SK-N-SH (cell line): ENCODE measurements at regions not wholly inside any gene's neighbourhood (a gene's known extent, or its start where the extent isn't known, plus 50 kb on each side); places are given as distances from the start of the nearest gene placed in this dataset.

ENCODE experiments used
- CTCF ChIA-PET: fragments of 300-600, 350-600 bp; formaldehyde crosslinking; extraction: SDS; loops from one replicate; lab custom pipeline; 2021; lab: Yijun Ruan, JAX
- POLR2A ChIA-PET: fragments of 350-600 bp; sonication (Branson Sonifier 250); formaldehyde crosslinking; extraction: SDS; loops from one replicate; lab custom pipeline; 2020; ENCODE audit warnings: antibody characterized with exemption, inconsistent platforms; lab: Yijun Ruan, JAX
- DNase-seq: peaks from one replicate; pipeline ENCODE4 v3.0.0; 2012
- H2AFZ ChIP-seq: fragments of 200-600 bp; sonication (generic); 2 replicates; pipeline ENCODE4 v1.8.1; 2016; ENCODE audit warnings: antibody characterized with exemption, mild to moderate bottlenecking, low read depth
- H3F3A ChIP-seq: fragments of 200-600 bp; sonication (generic); replicated peaks from 2 replicates; pipeline ENCODE3; 2016; ENCODE audit warnings: antibody characterized with exemption, mild to moderate bottlenecking; ENCODE audit not compliant: insufficient read depth
- H3K27ac ChIP-seq, 2 experiments: fragments of 200-500 bp in 1 of 2; fragments of 200-600 bp in 1 of 2; sonication (Bioruptor generic) in 1 of 2; sonication (generic), shearing (Covaris generic) in 1 of 2; 2 replicates each; pipeline versions ENCODE4 v1.5.1 to v1.6.1; 2014 to 2016; ENCODE audit warnings: low read depth in 2 of 2, inconsistent platforms in 1 of 2, low read length in 1 of 2, mild to moderate bottlenecking in 1 of 2, mixed read lengths in 1 of 2
- H3K27me3 ChIP-seq: fragments of 200-600 bp; sonication (generic), shearing (Covaris generic); 2 replicates; pipeline ENCODE4 v1.6.1; 2016; ENCODE audit warnings: mixed run types; ENCODE audit not compliant: insufficient read depth
- H3K36me3 ChIP-seq, 2 experiments: fragments of 200-500 bp in 1 of 2; fragments of 200-600 bp in 1 of 2; sonication (Bioruptor generic) in 1 of 2; sonication (generic) in 1 of 2; replicated peaks in 1 of 2; 2 replicates each; pipeline versions ENCODE3 to v1.5.1; 2014 to 2016; ENCODE audit warnings: low read length in 1 of 2, mild to moderate bottlenecking in 1 of 2; ENCODE audit not compliant: insufficient read depth in 2 of 2, control insufficient read depth in 1 of 2
- H3K4me1 ChIP-seq, 2 experiments: fragments of 200-500 bp in 1 of 2; fragments of 200-600 bp in 1 of 2; sonication (Bioruptor generic) in 1 of 2; sonication (generic), shearing (Covaris generic) in 1 of 2; 2 replicates each; pipeline versions ENCODE4 v1.5.1 to v1.6.1; 2014 to 2016; ENCODE audit warnings: low read depth in 1 of 2, low read length in 1 of 2, mixed run types in 1 of 2; ENCODE audit not compliant: insufficient read depth in 2 of 2, control insufficient read depth in 1 of 2
- H3K4me2 ChIP-seq: fragments of 200-600 bp; sonication (generic), shearing (Covaris generic); 2 replicates; pipeline ENCODE4 v1.6.1; 2017; ENCODE audit warnings: mixed run types
- H3K4me3 ChIP-seq, 2 experiments: fragments of 200-500 bp in 1 of 2; fragments of 200-600 bp in 1 of 2; sonication (Bioruptor generic) in 1 of 2; sonication (generic), shearing (Covaris generic) in 1 of 2; 2 replicates each; pipeline versions ENCODE4 v1.5.1 to v1.8.1; 2014 to 2016; ENCODE audit warnings: low read depth in 2 of 2, inconsistent platforms in 1 of 2, low read length in 1 of 2, mild to moderate bottlenecking in 1 of 2, mixed read lengths in 1 of 2, moderate library complexity in 1 of 2
- H3K79me2 ChIP-seq: fragments of 200-600 bp; sonication (generic); 2 replicates; pipeline ENCODE4 v1.8.1; 2017; ENCODE audit warnings: mild to moderate bottlenecking; ENCODE audit not compliant: insufficient read depth
- H3K9ac ChIP-seq: fragments of 200-600 bp; sonication (generic); 2 replicates; pipeline ENCODE4 v1.6.1; 2017; ENCODE audit warnings: mixed run types
- H3K9me2 ChIP-seq: fragments of 200-600 bp; sonication (generic); 2 replicates; pipeline ENCODE4 v1.6.1; 2017; ENCODE audit warnings: mixed run types
- H3K9me3 ChIP-seq: fragments of 200-600 bp; sonication (generic); 2 replicates; pipeline ENCODE4 v1.6.1; 2017; ENCODE audit warnings: mixed run types, mild to moderate bottlenecking, moderate library complexity
- H4K20me1 ChIP-seq: fragments of 200-600 bp; sonication (generic); 2 replicates; pipeline ENCODE4 v1.6.1; 2017; ENCODE audit warnings: mild to moderate bottlenecking, mixed run types; ENCODE audit not compliant: insufficient read depth
- CTCF ChIP-seq: fragments of 200-600 bp; sonication (generic); IDR thresholded peaks from 2 replicates; pipeline ENCODE4 v1.6.1; 2017; ENCODE audit warnings: antibody characterized with exemption, mild to moderate bottlenecking, moderate library complexity
- EZH2phosphoT487 ChIP-seq: fragments of 200-600 bp; sonication (generic); IDR thresholded peaks from 2 replicates; pipeline ENCODE4 v1.6.1; 2017; ENCODE audit warnings: low read depth, mixed run types, mild to moderate bottlenecking, antibody characterized with exemption, moderate library complexity, borderline replicate concordance
- GATA2 ChIP-seq: sonication (generic); formaldehyde crosslinking; IDR thresholded peaks from 2 replicates; pipeline ENCODE4 v1.5.0; 2020; ENCODE audit warnings: mild to moderate bottlenecking, missing genetic modification reagents
- IRF3 ChIP-seq: fragments of 150-350 bp; IDR thresholded peaks from 2 replicates; pipeline ENCODE4 v1.6.1; 2016; ENCODE audit warnings: mild to moderate bottlenecking, low read depth, low read length
- MEF2A ChIP-seq: IDR thresholded peaks from 2 replicates; pipeline ENCODE4 v1.4.0; 2012; ENCODE audit warnings: low read depth, borderline replicate concordance
- NFIC ChIP-seq: IDR thresholded peaks from 2 replicates; pipeline ENCODE4 v1.4.0; 2012; ENCODE audit warnings: borderline replicate concordance
- POLR2AphosphoS5 ChIP-seq: IDR thresholded peaks from 2 replicates; pipeline ENCODE4 v1.6.1; 2012; ENCODE audit warnings: low read depth, low read length
- RAD21 ChIP-seq: IDR thresholded peaks from 2 replicates; pipeline ENCODE4 v1.6.1; 2012; ENCODE audit warnings: mild to moderate bottlenecking, low read length
- REST ChIP-seq: IDR thresholded peaks from 2 replicates; pipeline ENCODE4 v1.6.1; 2012; ENCODE audit warnings: mild to moderate bottlenecking, low read depth, low read length, moderate library complexity
- SMC3 ChIP-seq: IDR thresholded peaks from 2 replicates; pipeline ENCODE4 v1.6.1; 2012; ENCODE audit warnings: low read depth, low read length, improper control_type of control experiment
- WGBS: methylation state at CpG from one replicate; pipeline ENCODE4 v1.1.6; 2017; ENCODE audit warnings: low lambda C conversion rate; 5-methylcytosine and 5-hydroxymethylcytosine counted together

- Histone ChIP-seq H3K4me1 (no peaks in the 10 kb centered on the region), H3K27me3 (no peaks in the 10 kb centered on the region), H3K79me2 (no peaks in the 10 kb centered on the region), H3F3A (no peaks in the 10 kb centered on the region), H3K9ac (no peak overlapping the region), H2AFZ (no peak overlapping the region), H3K36me3 (no peaks in the 10 kb centered on the region), H4K20me1 (no peaks in the 10 kb centered on the region), H3K4me2 (no peak overlapping the region), H3K4me3 (peak overlapping the region in 1 of 2 experiments; percentile 11; a peak in 1 of 4 replicates), H3K27ac (no peak overlapping the region), H3K9me3 (no peaks in the 10 kb centered on the region), H3K9me2 (no peaks in the 10 kb centered on the region)
- TF ChIP-seq NFIC (no peak), POLR2AphosphoS5 (no peak), GATA2 (no peak), EZH2phosphoT487 (no peak), MEF2A (no peak), SMC3 (peak; percentile 34; the same call in 1 of the 2 replicates), IRF3 (no peak), RAD21 (peak; percentile 58), CTCF (peak; percentile 53), REST (no peak)
- CTCF ChIA-PET: interaction anchor here (0.5 to 2.0 kb wide), 10 partner anchors 9 to 636 kb away, joined by 3 to 7 read pairs (median 4); no protein-coding TSS in a partner anchor
- WGBS: 71% methylated on average over 7 of the region's 7 CpGs
- DNase-seq: peak; percentile 10
- POLR2A ChIA-PET: no interaction called here
These were observed 258.1 kb upstream of the NEIL3 start for GRCh38 chr4:177051473-177052060.
